Keratinocyte (primary cell): ENCODE measurements at regions not wholly inside any gene's neighbourhood (a gene's known extent, or its start where the extent isn't known, plus 50 kb on each side); places are given as distances from the start of the nearest gene placed in this dataset.

ENCODE experiments used
- DNase-seq: peaks from one replicate; pipeline ENCODE4 v3.0.0-alpha.2; 2011; ENCODE audit warnings: low read depth, missing footprints, low spot score
- FAIRE-seq: peaks from 2 replicates; lab custom pipeline; 2011; peaks lifted over from hg19 to GRCh38; lab: Jason Lieb, UNC
- H2AFZ ChIP-seq: 2 replicates; pipeline ENCODE4 v1.6.0; 2012; ENCODE audit warnings: low read length, control low read depth, inconsistent platforms; ENCODE audit not compliant: control insufficient read depth
- H3K27ac ChIP-seq: 2 replicates; pipeline ENCODE4 v1.5.1; 2011; ENCODE audit warnings: low read length; ENCODE audit not compliant: control insufficient read depth, insufficient read depth
- H3K27me3 ChIP-seq: 3 replicates; pipeline ENCODE4 v1.6.0; 2011; ENCODE audit warnings: low read length; ENCODE audit not compliant: control insufficient read depth, insufficient read depth; ENCODE audit errors: extremely low read depth
- H3K36me3 ChIP-seq, 2 experiments: 2 replicates in 1 of 2; 3 replicates in 1 of 2; pipeline ENCODE4 v1.5.1; 2011; ENCODE audit warnings: low read length in 2 of 2, mild to moderate bottlenecking in 1 of 2; ENCODE audit not compliant: control insufficient read depth in 2 of 2, insufficient read depth in 2 of 2; ENCODE audit errors: extremely low read depth in 1 of 2
- H3K4me1 ChIP-seq: 3 replicates; pipeline ENCODE4 v1.5.1; 2011; ENCODE audit warnings: low read length; ENCODE audit not compliant: control insufficient read depth, insufficient read depth; ENCODE audit errors: extremely low read depth
- H3K4me2 ChIP-seq: 3 replicates; pipeline ENCODE4 v1.6.0; 2011; ENCODE audit warnings: low read depth, low read length; ENCODE audit not compliant: control insufficient read depth, insufficient read depth; ENCODE audit errors: extremely low read depth
- H3K4me3 ChIP-seq, 3 experiments: fragments of 200-600 bp in 1 of 3; sonication (generic) in 1 of 3; 2 replicates in 2 of 3; 3 replicates in 1 of 3; pipeline ENCODE4 v1.5.1; 2011 to 2016; ENCODE audit warnings: low read length in 3 of 3, mild to moderate bottlenecking in 3 of 3, control low read depth in 2 of 3, inconsistent platforms in 1 of 3, low read depth in 1 of 3, mixed read lengths in 1 of 3, mixed run types in 1 of 3, moderate library complexity in 1 of 3; ENCODE audit not compliant: control insufficient read depth in 2 of 3, insufficient read depth in 2 of 3; ENCODE audit errors: extremely low read depth in 1 of 3
- H3K79me2 ChIP-seq: 2 replicates; pipeline ENCODE4 v1.6.0; 2012; ENCODE audit warnings: low read length; ENCODE audit not compliant: control insufficient read depth, insufficient read depth
- H3K9ac ChIP-seq: 3 replicates; pipeline ENCODE4 v1.6.0; 2011; ENCODE audit warnings: low read length; ENCODE audit not compliant: control insufficient read depth, insufficient read depth; ENCODE audit errors: extremely low read depth
- H3K9me1 ChIP-seq: 3 replicates; pipeline ENCODE4 v1.6.0; 2011; ENCODE audit warnings: low read length; ENCODE audit not compliant: control insufficient read depth, insufficient read depth; ENCODE audit errors: extremely low read depth
- H3K9me3 ChIP-seq: 2 replicates; pipeline ENCODE4 v1.5.1; 2012; ENCODE audit warnings: low read depth, low read length; ENCODE audit not compliant: control insufficient read depth
- H4K20me1 ChIP-seq: 3 replicates; pipeline ENCODE4 v1.6.0; 2011; ENCODE audit warnings: low read length; ENCODE audit not compliant: control insufficient read depth, insufficient read depth; ENCODE audit errors: extremely low read depth
- EZH2 ChIP-seq: IDR thresholded peaks from one replicate; pipeline ENCODE4 v1.6.1; 2012; ENCODE audit warnings: inconsistent platforms, mild to moderate bottlenecking, low read length, moderate library complexity
- dilution Hi-C: fragments of 300-500 bp; cut with MboI; formaldehyde crosslinking; loops from one replicate; pipeline ENCODE4 v1.7.0; 2020; ENCODE audit warnings: low sequenced_read_pairs; ENCODE audit not compliant: extremely low pct_ligation_motif_present
- TF ChIP-seq, protein P1 (sequence below), 3 experiments: IDR thresholded peaks in 1 of 3; conservative IDR thresholded peaks in 1 of 3; optimal IDR thresholded peaks in 1 of 3; 2 replicates in 2 of 3; 3 replicates in 1 of 3; pipeline versions ENCODE3 to v1.5.1; 2011; ENCODE audit warnings: low read length in 3 of 3, mild to moderate bottlenecking in 3 of 3, moderate library complexity in 2 of 3, control low read depth in 1 of 3, inconsistent platforms in 1 of 3; ENCODE audit not compliant: insufficient read depth in 2 of 3; ENCODE audit errors: extremely low read depth in 1 of 3

DNA sequence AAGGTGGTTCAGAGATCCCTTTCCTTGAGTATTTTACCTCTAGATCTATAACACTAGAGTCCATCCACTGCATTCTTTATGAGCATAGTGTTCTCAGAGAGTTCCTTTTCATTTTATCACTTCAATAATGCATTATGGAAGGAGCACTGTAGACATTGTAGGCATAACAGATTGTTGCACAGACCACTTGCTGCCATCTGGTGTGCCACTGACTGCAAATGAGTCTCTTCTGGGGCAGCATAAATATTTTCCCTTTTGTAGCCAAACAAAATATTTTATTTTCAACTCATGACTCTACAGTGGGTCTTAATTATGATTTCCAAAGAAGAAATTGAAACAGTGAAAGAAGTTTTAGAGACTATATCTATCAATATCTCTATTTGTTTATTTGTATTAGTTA lies 290.4 kb downstream of the OLFM3 start:
- H3K79me2 ChIP-seq = no peaks in the 10 kb centered on the region
- H3K9me3 ChIP-seq = no peaks in the 10 kb centered on the region
- H3K9ac ChIP-seq = no peak overlapping the region
- FAIRE-seq = no peak
- no peak overlapping the region for H3K27ac ChIP-seq
- H2AFZ ChIP-seq = no peak overlapping the region
- H4K20me1 ChIP-seq = no peaks in the 10 kb centered on the region
- DNase-seq = no peak
- H3K9me1 ChIP-seq = no peaks in the 10 kb centered on the region
- TF ChIP-seq, protein P1, sequence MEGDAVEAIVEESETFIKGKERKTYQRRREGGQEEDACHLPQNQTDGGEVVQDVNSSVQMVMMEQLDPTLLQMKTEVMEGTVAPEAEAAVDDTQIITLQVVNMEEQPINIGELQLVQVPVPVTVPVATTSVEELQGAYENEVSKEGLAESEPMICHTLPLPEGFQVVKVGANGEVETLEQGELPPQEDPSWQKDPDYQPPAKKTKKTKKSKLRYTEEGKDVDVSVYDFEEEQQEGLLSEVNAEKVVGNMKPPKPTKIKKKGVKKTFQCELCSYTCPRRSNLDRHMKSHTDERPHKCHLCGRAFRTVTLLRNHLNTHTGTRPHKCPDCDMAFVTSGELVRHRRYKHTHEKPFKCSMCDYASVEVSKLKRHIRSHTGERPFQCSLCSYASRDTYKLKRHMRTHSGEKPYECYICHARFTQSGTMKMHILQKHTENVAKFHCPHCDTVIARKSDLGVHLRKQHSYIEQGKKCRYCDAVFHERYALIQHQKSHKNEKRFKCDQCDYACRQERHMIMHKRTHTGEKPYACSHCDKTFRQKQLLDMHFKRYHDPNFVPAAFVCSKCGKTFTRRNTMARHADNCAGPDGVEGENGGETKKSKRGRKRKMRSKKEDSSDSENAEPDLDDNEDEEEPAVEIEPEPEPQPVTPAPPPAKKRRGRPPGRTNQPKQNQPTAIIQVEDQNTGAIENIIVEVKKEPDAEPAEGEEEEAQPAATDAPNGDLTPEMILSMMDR (optimal IDR thresholded peaks at IDR 0.05 in 1 of 3, IDR thresholded peaks at IDR 0.05 in 1 of 3, conservative IDR thresholded peaks at IDR 0.05 in 1 of 3; ENCODE audit: extremely low read depth in 1 of 3, insufficient read depth in 2 of 3, low read length in 3 of 3) = no peak
- no peak for TF ChIP-seq EZH2
- dilution Hi-C loops = no loop called here
- no peak overlapping the region for H3K4me2 ChIP-seq
- no peaks in the 10 kb centered on the region for H3K4me1 ChIP-seq
- no peaks in the 10 kb centered on the region for H3K27me3 ChIP-seq
- no peaks in the 10 kb centered on the region for H3K36me3 ChIP-seq
- H3K4me3 ChIP-seq = no peak overlapping the region

DNA sequence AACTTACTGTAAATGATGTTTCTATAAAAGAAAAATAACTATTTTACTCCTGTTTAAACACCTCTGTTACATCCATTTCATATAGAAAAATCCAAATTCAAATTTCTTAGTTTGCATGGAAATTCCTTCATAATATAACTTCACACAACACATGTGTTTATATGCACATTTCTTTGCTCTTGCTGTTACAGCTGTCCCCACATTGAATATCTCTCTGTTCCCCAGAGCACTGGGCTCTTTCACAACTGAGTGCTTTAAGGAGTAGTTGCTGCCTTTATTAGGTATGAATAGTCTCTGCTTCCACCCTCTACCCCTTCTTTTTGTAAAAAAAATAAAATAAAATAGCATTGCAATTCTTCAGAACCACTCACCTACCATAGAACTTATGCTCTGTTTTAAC lies 287.0 kb downstream of the OLFM3 start:
- Histone ChIP-seq H3K9me1 (no peaks in the 10 kb centered on the region), H3K27me3 (no peaks in the 10 kb centered on the region), H3K79me2 (no peaks in the 10 kb centered on the region), H3K9me3 (no peaks in the 10 kb centered on the region), H3K4me3 (no peak overlapping the region), H3K36me3 (no peaks in the 10 kb centered on the region), H3K9ac (no peak overlapping the region), H4K20me1 (no peaks in the 10 kb centered on the region), H2AFZ (no peak overlapping the region), H3K4me2 (no peak overlapping the region), H3K4me1 (no peaks in the 10 kb centered on the region), H3K27ac (no peak overlapping the region)
- no peak for DNase-seq
- dilution Hi-C loops = no loop called here
- TF ChIP-seq, protein P1 (optimal IDR thresholded peaks at IDR 0.05 in 1 of 3, IDR thresholded peaks at IDR 0.05 in 1 of 3, conservative IDR thresholded peaks at IDR 0.05 in 1 of 3; ENCODE audit: extremely low read depth in 1 of 3, insufficient read depth in 2 of 3, low read length in 3 of 3) = no peak
- TF ChIP-seq EZH2 = no peak
- FAIRE-seq = no peak
